ENCODE measurements at regions not wholly inside any gene's neighbourhood (a gene's known extent, or its start where the extent isn't known, plus 50 kb on each side); places are given as distances from the start of the nearest gene placed in this dataset.

- no peak for FAIRE-seq
- no peak for DNase-seq (ENCODE audit: insufficient read length, low spot score)
Observed at GRCh38 chr2:80786584-80786983, 482.0 kb upstream of the LRRTM1 start.

GRCh38 chr2:80778704-80779103 lies 474.2 kb upstream of the LRRTM1 start:
- DNase-seq (ENCODE audit: insufficient read length, low spot score): no peak
- FAIRE-seq: no peak

GRCh38 chr2:80748592-80748991 lies 444.0 kb upstream of the LRRTM1 start:
- no peak for FAIRE-seq
- no peak for DNase-seq (ENCODE audit: insufficient read length, low spot score)

GRCh38 chr2:80737047-80737446 lies 432.5 kb upstream of the LRRTM1 start:
- FAIRE-seq: no peak
- DNase-seq (ENCODE audit: insufficient read length, low spot score): no peak

GRCh38 chr2:80725001-80725400 lies 420.4 kb upstream of the LRRTM1 start:
- DNase-seq (ENCODE audit: insufficient read length, low spot score): no peak
- no peak for FAIRE-seq

GRCh38 chr2:80722803-80723202 lies 418.3 kb upstream of the LRRTM1 start:
- DNase-seq (ENCODE audit: insufficient read length, low spot score): no peak
- FAIRE-seq: no peak

GRCh38 chr2:80719607-80720006 lies 415.1 kb upstream of the LRRTM1 start:
- FAIRE-seq (no peak), DNase-seq (ENCODE audit: insufficient read length, low spot score) (no peak)

GRCh38 chr2:80715433-80715832 lies 410.9 kb upstream of the LRRTM1 start:
- no peak for DNase-seq (ENCODE audit: insufficient read length, low spot score)
- no peak for FAIRE-seq

GRCh38 chr2:80711915-80712314 lies 407.4 kb upstream of the LRRTM1 start:
- DNase-seq (ENCODE audit: insufficient read length, low spot score): no peak
- no peak for FAIRE-seq

GRCh38 chr2:80706951-80707350 lies 402.4 kb upstream of the LRRTM1 start:
- FAIRE-seq: no peak
- DNase-seq (ENCODE audit: insufficient read length, low spot score): no peak

GRCh38 chr2:80706541-80706940 lies 402.0 kb upstream of the LRRTM1 start:
- FAIRE-seq (no peak), DNase-seq (ENCODE audit: insufficient read length, low spot score) (no peak)

- no peak for DNase-seq (ENCODE audit: insufficient read length, low spot score)
- FAIRE-seq: no peak
Observed at GRCh38 chr2:80703532-80703931, 399.0 kb upstream of the LRRTM1 start.

- FAIRE-seq (no peak), DNase-seq (ENCODE audit: insufficient read length, low spot score) (no peak)
Observed at GRCh38 chr2:80700961-80701360, 396.4 kb upstream of the LRRTM1 start.
